Ishikawa (cell line): ENCODE measurements at regions not wholly inside any gene's neighbourhood (a gene's known extent, or its start where the extent isn't known, plus 50 kb on each side); places are given as distances from the start of the nearest gene placed in this dataset.

Source experiments
- EP300 ChIP-seq: IDR thresholded peaks from 2 replicates; pipeline ENCODE4 v1.6.1; 2012; ENCODE audit warnings: borderline replicate concordance
- MAX ChIP-seq: IDR thresholded peaks from 2 replicates; pipeline ENCODE4 v1.6.1; 2012

GRCh38 chr6:119818876-119819275 is 469.3 kb upstream of the MAN1A1 start:
- no peak for TF ChIP-seq EP300
- TF ChIP-seq MAX: no peak
